CD4-positive, alpha-beta T cell treated with Interleukin-15 for 4 hours (primary cell): ENCODE measurements at regions not wholly inside any gene's neighbourhood (a gene's known extent, or its start where the extent isn't known, plus 50 kb on each side); places are given as distances from the start of the nearest gene placed in this dataset.

ENCODE experiments used
- DNase-seq: peaks from one replicate; pipeline ENCODE4 v3.0.0-alpha.2; 2020; ENCODE audit warnings: low spot score

GRCh38 chr2:11044201-11044600 is 111.1 kb upstream of the SLC66A3 start:
- DNase-seq: no peak

DNA sequence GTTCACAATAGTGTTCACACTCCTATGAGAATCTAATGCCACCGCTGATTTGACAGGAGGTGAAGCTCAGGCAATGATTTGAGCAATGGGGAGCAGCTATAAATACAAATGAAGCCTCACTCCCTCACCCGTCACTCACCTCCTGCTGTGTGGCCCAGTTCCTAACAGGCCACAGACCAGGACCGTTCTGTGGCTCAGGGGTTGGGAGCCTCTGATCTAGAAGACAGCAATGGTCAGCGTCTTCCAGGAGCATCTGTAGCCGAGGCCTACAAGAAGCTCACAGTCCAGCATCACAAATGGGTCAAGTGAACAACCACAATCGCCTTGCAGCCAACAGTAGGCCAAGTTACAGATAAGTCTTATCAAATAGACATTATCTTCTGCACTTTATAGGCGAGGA is 110.0 kb upstream of the SLC66A3 start:
- no peak for DNase-seq

GRCh38 chr2:11048335-11049008 is 106.8 kb upstream of the SLC66A3 start:
- no peak for DNase-seq

- DNase-seq: no peak
Observed at GRCh38 chr2:11050565-11050964, 104.7 kb upstream of the SLC66A3 start.

DNA sequence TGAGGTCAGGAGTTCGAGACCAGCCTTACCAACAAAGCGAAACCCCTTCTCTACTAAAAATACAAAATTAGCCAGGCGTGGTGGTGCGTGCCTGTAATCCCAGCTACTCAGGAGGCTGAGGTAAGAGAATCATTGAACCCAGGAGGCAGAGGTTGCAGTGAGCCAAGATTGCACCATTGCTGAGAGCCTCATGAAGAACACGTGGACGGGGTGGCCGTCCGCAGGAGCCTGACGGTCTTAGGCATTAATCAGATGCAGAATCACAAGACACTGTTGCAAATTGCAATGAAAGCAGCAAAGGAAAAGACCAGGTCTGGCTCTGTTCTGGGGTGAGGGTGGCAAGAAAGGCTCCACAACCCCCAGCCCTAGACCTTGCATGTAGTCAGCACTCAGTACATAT is 104.0 kb upstream of the SLC66A3 start:
- DNase-seq: no peak

DNA sequence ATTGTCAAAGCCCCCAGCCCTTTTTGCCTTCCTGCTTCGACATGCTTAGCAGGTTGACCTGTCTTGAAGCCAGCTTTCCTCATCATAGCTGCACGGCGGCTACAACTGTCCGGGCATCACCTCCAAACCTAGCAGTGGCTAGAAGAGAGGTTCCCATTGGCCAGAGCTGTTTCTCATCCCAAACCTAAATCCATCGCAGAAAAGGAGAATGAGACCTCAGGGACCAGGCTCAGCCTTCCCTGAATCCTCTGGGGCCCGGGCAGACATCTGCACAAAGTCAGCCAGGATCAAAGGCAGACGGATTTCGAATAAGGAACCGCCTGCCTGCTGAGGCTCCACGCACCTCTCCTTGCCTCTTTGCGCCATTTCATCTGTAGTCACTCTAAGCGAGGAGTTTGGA is 101.7 kb upstream of the SLC66A3 start:
- no peak for DNase-seq

DNA sequence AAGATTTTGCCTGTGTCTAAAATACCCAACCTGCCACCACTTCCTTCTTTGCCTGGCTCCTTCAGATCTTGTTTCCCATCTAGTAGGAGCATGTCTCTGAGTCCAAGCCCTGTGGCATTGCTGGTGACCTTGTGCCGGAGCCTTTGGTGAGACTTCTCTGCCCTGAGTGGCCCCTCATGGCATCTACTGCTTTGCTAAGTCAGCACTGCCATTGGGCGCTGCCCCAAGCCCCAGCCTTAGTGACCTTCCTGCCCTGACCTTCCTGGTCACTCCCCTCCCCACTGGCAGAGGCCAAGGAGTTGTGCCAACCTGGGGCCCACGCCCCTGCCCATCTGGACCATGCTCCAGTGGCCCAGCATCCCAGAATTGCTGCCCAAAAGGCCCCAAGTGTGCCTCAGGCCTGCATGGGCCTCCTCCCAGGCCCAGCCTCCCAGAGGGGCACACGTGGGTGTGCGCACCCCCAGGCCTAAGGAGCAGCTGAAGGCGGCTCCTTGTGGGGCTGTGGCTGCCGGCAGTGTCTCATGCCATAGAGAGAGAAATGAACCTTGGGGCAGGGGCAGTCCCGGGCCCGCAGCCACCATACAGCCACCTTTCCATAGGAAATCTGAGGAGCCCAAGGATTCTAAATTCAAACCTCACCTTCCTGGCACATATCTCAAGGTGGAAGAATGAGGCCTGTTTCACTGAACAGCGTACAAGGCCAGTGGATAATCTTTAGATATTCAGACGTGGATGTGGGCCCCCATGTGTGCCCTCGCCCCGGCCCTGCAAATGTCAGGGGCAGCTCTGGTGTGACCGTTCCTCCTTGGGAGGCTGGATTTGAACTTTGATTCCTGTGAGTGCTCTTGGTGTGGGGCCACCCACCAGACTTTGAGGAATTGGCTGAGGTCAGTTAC is 100.2 kb upstream of the SLC66A3 start:
- DNase-seq: no peak

GRCh38 chr2:11055679-11056215 is 99.5 kb upstream of the SLC66A3 start:
- DNase-seq: no peak

- no peak for DNase-seq
Observed at GRCh38 chr2:11056614-11057013, 98.7 kb upstream of the SLC66A3 start.

GRCh38 chr2:11057031-11057430 is 98.2 kb upstream of the SLC66A3 start:
- DNase-seq: no peak

- no peak for DNase-seq
Observed at GRCh38 chr2:11058129-11058528, 97.1 kb upstream of the SLC66A3 start.

DNA sequence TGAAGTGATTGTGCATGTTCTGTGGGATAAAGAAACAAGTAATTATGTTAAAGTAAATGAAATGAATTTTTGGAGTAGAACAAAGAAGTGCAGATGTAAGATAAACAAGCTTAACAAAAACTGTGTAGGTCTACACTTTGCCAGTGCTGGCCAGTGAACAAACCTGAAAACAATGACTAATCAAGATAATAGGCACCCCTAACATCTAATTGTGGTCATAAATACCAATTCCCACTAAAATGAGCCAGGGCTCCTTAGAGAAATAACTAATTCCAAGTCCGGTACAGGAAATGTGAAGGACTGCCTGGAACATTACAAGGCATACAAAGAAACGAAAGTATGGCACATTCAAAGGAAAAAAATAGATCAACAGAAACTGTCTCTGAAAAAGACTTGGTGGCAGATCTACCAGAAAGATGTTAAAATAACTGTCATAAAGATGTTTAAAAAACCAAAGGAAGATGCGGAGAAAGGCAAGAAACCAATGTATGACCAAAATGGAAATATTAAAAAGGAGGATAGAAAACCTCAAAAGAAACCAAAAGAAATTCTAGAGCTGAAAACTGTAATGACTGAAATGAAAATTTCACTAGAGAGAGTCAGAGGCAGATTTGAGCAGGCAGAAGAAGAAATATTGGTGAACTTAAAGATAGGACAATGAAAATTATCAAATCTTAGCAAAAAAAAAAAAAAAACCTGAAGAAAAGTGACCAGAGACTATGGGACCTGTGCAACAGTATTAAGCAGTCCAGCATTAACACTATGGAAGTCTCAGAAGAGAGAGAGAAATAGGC is 94.7 kb upstream of the SLC66A3 start:
- DNase-seq: no peak

- no peak for DNase-seq
Observed at GRCh38 chr2:11065833-11066485, 89.3 kb upstream of the SLC66A3 start.

- DNase-seq: no peak
Observed at GRCh38 chr2:11067221-11068078, 87.8 kb upstream of the SLC66A3 start.

DNA sequence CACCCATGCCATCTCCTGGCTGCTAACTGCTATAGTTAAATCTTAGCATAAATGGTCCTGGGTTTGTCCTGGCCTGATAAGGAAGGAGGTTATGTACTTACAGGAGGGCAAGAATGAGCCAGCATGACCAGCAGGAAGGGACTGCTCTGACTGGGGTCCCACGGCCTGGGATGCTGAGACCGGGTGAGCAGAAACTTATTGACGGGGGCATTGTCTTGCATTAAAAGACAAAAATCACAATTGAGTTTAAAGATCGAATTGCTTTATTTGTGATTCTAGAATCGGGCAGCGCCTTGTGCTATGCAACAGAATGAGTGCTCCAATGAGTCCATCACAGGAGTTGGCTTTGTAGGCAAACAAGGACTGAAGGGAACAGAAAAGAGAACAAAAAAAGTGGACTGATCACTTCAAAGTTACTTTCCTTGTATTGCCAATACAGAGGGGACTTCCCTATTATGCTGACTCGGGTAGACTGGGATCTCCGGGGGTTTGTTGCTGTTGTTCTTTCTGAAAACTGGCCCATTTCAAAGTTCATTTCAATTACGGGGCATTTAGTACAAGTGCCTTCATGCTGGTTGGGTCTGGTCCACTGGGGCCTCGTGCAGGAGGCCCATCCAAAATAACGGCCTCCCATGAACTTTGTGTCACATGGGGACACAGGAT is 87.1 kb upstream of the SLC66A3 start:
- no peak for DNase-seq

DNA sequence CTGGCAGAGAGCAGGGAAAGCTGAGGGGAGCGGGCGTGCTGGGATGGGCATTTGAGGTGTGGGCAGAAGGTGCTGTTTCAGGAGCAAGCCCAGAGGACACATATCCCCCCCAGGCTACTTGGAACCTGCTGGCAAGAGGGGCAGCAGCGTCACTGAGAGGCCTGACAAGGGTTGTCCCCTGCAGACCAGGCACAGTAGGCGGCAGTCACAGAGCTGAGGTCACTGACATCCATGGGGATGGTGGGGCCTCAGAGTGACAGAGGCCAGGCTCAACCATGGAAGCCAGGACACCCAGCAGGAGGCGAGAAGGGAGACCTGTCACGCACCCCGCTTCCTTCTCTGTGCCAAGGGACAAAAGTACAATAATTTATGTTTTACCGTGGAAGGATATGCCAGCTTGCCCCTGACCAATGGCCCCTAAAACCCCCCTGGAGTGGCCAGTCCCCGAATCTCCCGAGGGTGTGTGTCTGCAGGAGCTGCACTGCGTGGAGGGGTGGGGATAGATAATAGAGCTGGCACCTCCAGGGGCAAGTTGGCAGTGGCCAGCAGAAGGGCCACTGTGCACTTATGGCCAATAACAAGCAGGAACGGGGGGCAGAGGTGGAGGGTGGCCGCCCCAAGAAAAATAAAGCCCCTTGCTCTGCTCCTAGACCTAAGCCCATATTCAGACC is 86.3 kb upstream of the SLC66A3 start:
- no peak for DNase-seq

DNA sequence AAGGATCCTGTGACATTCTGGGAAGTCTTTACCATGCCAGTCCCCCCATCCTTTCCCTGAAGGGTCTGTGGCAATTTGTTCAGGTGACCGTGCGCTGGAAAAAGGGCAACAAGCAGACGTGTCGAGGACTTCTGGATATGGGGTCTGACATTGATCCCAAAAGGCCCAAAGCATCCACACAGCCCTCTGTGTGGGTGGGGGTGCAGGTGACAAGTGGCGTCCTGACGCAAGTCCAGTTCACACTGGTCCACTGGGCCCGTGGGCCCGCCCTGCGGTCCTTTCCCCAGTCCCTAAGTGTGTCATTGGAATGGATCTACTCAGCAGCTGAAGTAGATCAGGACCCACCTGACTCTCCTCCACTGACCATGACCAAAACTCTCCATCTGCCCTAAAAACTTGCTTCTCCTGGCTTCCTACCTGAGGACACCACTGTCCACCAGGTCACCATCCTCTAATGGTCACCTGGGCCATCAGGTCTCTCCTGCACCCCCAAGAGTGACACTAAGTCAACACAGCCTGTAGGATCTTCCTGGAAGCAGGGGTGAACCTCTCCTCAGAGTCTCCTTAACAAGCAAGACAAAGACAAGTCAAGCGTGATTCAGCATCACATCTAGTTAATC is 85.6 kb upstream of the SLC66A3 start:
- no peak for DNase-seq

GRCh38 chr2:11071211-11071610 is 84.1 kb upstream of the SLC66A3 start:
- DNase-seq: no peak

DNA sequence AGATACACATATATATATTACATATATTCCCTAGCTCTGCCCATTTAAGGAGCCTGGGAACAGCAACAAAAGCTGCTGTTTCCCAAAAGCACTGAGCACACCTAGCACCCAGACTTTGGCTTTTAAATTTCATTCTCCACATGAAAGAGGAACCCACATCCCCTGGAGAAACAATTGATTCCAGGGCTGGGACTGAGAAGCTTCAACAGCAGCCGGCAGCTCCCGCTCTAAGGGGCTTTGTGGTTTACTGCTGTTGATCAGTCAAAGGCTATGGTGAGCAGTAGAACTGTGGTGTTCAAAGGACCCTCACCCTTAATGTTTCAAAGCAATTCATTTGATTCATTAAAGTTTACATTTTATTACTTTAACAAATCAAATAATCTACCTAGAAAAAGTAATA is 83.3 kb upstream of the SLC66A3 start:
- no peak for DNase-seq
